Superior temporal gyrus (tissue), 1 donor: ENCODE measurements at regions not wholly inside any gene's neighbourhood (a gene's known extent, or its start where the extent isn't known, plus 50 kb on each side); places are given as distances from the start of the nearest gene placed in this dataset.

ENCODE experiments used
- DNase-seq: peaks from one replicate; pipeline ENCODE4 v3.0.0-alpha.2; 2016; ENCODE audit errors: extremely low spot score

DNA sequence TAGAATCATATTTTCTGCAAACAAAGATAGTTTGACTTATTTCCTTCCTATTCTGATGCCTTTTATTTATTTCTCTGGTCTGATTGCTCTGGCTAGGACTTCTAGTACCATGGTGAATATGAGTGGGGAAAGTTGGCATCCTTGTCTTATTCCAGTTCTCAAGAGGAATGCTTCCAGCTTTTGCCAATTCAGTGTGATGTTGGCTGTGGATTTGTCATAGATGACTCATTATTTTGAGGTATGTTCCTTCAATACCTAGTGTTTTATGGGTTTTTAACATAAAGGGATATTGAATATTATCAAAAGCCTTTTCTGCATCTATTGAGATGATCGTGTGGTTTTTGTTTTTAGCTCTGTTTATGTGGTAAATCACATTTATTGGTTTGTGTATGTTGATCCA is 139.4 kb upstream of the CNTN1 start:
- peak; percentile 29 for DNase-seq

- DNase-seq: no peak
These were observed 134.3 kb upstream of the CNTN1 start for GRCh38 chr12:40557980-40558379.

- no peak for DNase-seq
These were observed 132.4 kb upstream of the CNTN1 start for GRCh38 chr12:40559865-40560264.

- DNase-seq: no peak
These were observed 131.4 kb upstream of the CNTN1 start for GRCh38 chr12:40560848-40561247.

DNA sequence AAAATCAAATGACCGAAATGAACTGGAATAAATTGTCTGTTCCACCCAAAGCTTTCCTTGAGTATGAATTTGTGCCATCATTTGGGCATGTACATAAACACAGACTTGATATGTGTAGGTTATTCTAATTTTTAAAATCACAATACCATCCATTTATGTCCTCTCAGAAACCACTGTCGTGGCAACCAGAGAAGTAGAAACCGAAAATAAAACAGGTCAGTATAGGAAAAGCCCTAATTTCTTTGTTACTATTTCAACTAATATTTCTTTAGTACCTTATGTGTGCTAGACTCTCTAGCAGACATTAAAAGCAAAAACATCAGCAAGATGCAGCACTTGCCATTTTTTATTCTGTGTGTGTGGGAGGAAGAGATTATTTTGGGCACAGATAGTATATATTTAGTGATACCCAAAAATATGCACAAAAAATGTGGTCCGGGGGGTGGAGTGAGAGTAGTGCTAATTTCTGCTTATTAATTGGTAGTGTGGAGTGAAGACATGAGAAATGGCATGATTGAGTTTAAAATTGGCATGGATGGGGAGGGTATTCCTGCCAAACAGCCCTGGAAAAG is 130.8 kb upstream of the CNTN1 start:
- no peak for DNase-seq

DNA sequence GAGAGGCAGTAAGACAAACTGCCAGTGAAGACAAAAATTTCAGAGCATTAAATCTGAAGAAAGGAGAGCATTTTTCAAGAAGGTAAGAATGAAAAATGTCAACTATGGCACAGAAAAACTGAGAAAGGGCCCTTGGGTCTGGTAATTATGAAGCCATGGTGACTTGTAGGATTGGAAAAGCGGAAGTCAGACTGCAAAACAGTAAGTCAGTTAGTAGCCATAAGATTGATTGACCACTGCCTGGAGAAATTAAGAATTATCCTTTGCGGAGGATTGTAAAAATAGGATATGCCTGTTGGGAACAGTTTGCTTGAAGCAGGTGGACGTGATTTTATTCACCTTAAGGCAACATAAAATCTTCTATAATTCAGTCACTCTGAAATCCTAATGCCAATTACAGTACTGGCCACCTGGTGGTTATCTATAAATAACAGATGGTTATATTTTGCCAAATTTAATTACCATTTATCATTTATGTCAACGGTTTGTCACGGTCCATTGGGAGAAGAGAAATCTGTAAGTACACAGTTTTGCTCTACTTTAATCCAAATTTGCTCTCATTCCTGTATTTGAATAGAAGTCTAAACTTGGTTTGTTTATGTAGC is 127.1 kb upstream of the CNTN1 start:
- no peak for DNase-seq

DNA sequence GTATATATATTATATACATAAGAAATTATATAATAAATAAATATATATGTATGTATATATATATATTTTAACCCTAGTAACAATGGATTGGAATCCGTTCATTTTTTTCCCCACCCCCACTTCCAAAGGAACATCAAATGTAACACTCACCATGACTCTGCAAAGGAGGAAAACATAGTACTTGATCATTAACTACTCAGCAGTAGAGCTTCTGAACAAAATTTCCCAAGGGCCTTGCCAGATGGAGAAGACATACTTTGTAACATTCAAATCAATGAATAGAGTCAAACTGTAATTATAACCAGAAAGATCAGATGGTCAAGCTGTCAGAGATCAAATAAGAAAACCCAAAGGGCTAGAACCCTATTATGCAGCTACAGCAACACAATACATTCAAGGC is 126.0 kb upstream of the CNTN1 start:
- DNase-seq: no peak

DNA sequence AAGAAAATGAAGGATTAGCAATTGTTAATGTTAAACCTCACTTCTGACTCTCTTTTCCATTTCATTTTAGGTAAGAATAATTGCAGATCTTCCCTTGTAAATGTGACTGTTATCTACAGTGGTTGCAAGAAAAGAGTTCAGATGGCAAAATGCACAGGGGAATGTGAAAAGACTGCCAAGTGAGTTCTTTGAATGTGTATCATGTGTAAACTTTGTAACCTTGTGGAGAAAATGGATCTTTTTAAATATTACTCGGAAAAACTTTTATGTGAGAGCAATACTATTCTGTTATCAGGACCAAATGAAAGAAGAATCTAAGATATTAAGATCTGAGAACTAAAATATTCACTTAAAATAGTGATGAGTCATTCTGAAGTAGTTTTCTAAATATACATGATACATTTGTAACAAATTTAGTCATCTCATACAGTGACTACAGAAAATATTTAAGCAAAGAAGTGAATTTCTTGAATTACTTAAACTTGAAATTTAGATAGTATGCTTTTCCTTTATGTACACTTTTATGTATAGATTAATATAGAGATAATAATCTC is 122.5 kb upstream of the CNTN1 start:
- DNase-seq: peak; percentile 22

DNA sequence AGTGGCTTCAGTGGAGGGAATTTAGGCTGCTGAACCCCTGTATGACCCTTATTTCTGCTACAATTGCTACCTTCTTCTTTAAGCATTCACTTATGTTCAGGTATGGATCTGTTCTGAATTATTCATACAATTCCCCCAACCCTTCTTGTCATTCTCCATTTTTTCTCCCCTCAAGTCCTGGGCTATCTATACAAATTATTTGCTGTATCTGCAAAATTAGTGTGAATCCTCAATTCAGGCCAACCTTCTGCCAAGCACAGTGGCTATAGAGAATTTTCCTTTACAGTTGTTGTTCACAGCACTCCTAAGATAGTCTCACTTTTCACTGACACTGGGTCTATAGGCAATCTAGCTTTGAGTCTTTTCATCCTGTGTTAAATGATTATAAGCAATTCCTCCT is 119.2 kb upstream of the CNTN1 start:
- no peak for DNase-seq

DNA sequence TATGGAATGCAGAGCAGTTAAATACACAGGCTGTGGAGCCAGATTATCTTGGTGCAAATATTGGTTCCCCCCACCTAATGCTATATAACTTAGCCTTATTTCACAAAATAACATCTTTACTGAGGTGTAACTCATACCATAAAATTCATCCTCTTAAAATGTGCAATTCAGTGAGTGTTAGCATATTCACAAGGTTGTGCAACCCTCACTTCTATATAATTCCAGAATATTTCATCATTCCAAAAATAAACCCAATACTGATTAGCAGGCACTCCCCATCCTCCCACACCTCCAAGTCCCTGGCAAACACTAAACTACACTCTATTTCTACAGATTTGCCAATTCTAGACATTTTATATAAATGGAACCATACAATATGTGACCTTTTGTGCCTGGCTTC is 116.3 kb upstream of the CNTN1 start:
- DNase-seq: no peak

- no peak for DNase-seq
These were observed 114.4 kb upstream of the CNTN1 start for GRCh38 chr12:40577834-40578233.

- no peak for DNase-seq
These were observed 112.6 kb upstream of the CNTN1 start for GRCh38 chr12:40579687-40580086.

GRCh38 chr12:40580346-40580745 is 111.9 kb upstream of the CNTN1 start:
- no peak for DNase-seq

DNA sequence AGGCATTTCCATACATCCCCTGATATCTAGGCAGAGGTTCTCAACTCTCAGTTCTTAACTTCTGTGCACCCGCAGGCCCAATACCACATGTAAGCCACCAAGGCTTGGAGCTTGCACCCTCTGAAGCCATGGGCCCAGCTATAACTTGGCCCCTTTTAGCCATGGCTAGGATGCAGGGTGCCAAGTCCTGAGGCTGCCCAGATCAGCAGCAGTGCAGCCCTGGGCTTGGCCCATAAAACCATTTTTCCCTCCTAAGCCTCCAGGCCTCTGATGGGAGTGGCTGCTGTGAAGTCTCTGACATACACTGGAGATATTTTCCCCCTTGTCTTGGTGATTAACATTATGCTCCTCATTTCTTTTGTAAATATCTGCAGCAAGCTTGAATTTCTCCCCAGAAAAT is 110.3 kb upstream of the CNTN1 start:
- no peak for DNase-seq

- no peak for DNase-seq
These were observed 108.5 kb upstream of the CNTN1 start for GRCh38 chr12:40583743-40584142.

- DNase-seq: no peak
These were observed 107.5 kb upstream of the CNTN1 start for GRCh38 chr12:40584763-40585162.

DNA sequence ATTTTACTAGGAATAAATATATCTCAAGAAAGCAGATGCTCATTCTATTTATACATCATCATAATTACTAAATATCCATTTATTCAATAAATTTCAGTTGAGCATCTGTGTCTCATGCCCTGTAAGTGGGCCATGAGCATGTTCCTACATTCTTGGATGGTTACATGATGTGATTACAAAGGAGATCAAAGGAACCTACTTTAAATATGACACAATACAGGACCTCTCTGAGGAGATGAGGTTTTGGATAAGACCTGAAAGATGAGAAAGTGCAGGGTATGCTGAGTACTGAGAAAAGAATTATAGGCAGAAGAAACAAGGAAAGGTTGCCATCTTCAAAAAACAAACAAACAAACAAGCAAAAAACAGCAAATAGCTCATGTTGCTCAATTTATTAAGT is 105.4 kb upstream of the CNTN1 start:
- peak; percentile 12 for DNase-seq

DNA sequence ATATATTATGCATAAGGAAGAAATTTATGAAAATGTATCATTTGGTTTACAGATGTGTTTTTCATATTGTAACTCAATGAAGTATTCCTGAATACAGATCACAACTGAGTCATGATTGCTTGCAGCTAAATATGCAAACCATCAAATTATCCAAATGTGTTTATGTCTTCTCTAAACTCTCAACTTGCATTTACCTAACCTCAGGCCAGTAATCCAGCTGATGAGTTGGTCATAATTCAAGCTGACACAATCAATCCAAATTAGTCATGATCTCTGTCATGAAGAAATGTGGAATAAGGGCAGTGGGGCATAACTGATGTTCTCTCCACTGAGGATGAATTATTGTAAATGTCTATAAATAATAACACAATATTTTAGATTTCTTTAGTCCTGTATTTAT is 104.8 kb upstream of the CNTN1 start:
- DNase-seq: no peak

GRCh38 chr12:40587970-40588369 is 104.3 kb upstream of the CNTN1 start:
- DNase-seq: no peak

DNA sequence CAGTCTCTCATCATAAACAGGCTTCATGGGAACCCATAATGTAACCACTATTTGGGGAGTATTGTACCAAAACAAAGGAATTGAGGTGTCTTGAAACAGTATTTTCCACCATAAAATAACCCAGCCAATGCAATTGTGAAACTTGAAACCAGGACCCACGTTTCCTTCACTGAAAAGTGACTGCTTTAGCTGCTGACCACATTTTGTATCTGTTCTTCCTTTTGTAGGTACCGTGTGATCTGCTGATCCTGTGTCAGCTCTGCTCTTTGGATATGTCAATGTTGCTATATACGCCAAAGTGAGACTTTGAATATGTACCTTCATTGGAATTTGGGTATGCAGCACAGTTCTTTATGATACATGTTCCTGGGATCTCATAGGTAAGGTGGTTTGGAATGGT is 95.1 kb upstream of the CNTN1 start:
- no peak for DNase-seq

GRCh38 chr12:40598073-40598472 is 94.2 kb upstream of the CNTN1 start:
- DNase-seq: no peak

DNA sequence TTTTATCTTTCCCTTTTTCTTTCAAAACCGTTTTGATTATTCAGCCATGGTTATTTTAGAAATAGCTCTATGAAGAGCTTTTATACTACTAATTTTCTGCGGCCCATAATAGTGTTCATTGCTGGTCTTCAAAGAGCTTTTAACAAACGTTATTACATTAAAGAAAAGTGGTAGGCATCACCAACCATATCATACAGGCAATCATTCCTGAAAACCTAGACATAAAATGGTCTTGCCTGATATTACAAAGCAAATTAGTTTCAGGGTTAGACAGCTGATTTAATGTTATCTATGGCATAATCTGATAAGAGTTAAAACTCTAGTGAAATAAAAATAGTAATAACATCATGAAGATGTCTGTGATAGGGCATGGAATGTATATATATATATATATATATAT is 89.7 kb upstream of the CNTN1 start:
- no peak for DNase-seq

GRCh38 chr12:40614923-40615322 is 77.3 kb upstream of the CNTN1 start:
- no peak for DNase-seq

GRCh38 chr12:40615590-40615989 is 76.6 kb upstream of the CNTN1 start:
- no peak for DNase-seq
